HEK293T (cell line): ENCODE measurements at regions not wholly inside any gene's neighbourhood (a gene's known extent, or its start where the extent isn't known, plus 50 kb on each side); places are given as distances from the start of the nearest gene placed in this dataset.

Experiments used
- BHLHE40 ChIP-seq: fragments of 450-650 bp; IDR thresholded peaks from 2 replicates; pipeline ENCODE4 v1.6.1; 2016; ENCODE audit warnings: mild to moderate bottlenecking, moderate library complexity, borderline replicate concordance
- CTBP1 ChIP-seq: fragments of 450-650 bp; IDR thresholded peaks from 2 replicates; pipeline ENCODE4 v1.6.1; 2016; ENCODE audit warnings: borderline replicate concordance
- FOXA1 ChIP-seq: fragments of 450-650 bp; IDR thresholded peaks from 2 replicates; pipeline ENCODE4 v1.6.1; 2016; ENCODE audit warnings: mild to moderate bottlenecking
- HDGF ChIP-seq: fragments of 450-650 bp; IDR thresholded peaks from 2 replicates; pipeline ENCODE4 v1.6.1; 2017; ENCODE audit warnings: antibody characterized with exemption, borderline replicate concordance
- L3MBTL2 ChIP-seq: fragments of 450-650 bp; conservative IDR thresholded peaks from 2 replicates; pipeline ENCODE4 v1.6.1; 2016; ENCODE audit warnings: mild to moderate bottlenecking
- SP1 ChIP-seq: fragments of 450-650 bp; IDR thresholded peaks from 2 replicates; pipeline ENCODE4 v1.6.1; 2017
- ZNF384 ChIP-seq: fragments of 450-650 bp; IDR thresholded peaks from 2 replicates; pipeline ENCODE4 v1.6.1; 2016

GRCh38 chr6:10122164-10122563 is 292.7 kb downstream of the TFAP2A start:
- TF ChIP-seq HDGF (no peak), BHLHE40 (no peak), SP1 (no peak), CTBP1 (no peak), L3MBTL2 (no peak), FOXA1 (no peak), ZNF384 (no peak)
